ENCODE measurements at regions not wholly inside any gene's neighbourhood (a gene's known extent, or its start where the extent isn't known, plus 50 kb on each side); places are given as distances from the start of the nearest gene placed in this dataset.

- 75% methylated on average over 5 of the region's 5 CpGs for WGBS (ENCODE audit: insufficient coverage, low coverage, low lambda C conversion rate, missing lambda C conversion rate)
- H3K27ac ChIP-seq, result no peak overlapping the region
- no peak overlapping the region for H3K4me3 ChIP-seq
- TF ChIP-seq POLR2A (IDR thresholded peaks at IDR 0.05) (no peak), CTCF (IDR thresholded peaks at IDR 0.05) (no peak)
- DNase-seq (no peak), ATAC-seq (no peak)
- H3K4me1 ChIP-seq, result no peaks in the 10 kb centered on the region
- intact Hi-C loops (cut with DNase I), result no loop called here
- no peaks in the 10 kb centered on the region for H3K27me3 ChIP-seq
- H3K9me3 ChIP-seq, result no peaks in the 10 kb centered on the region
- H3K36me3 ChIP-seq, result no peaks in the 10 kb centered on the region
These were observed 95.0 kb downstream of the IRF2BPL start for GRCh38 chr14:76933515-76933914.

DNA sequence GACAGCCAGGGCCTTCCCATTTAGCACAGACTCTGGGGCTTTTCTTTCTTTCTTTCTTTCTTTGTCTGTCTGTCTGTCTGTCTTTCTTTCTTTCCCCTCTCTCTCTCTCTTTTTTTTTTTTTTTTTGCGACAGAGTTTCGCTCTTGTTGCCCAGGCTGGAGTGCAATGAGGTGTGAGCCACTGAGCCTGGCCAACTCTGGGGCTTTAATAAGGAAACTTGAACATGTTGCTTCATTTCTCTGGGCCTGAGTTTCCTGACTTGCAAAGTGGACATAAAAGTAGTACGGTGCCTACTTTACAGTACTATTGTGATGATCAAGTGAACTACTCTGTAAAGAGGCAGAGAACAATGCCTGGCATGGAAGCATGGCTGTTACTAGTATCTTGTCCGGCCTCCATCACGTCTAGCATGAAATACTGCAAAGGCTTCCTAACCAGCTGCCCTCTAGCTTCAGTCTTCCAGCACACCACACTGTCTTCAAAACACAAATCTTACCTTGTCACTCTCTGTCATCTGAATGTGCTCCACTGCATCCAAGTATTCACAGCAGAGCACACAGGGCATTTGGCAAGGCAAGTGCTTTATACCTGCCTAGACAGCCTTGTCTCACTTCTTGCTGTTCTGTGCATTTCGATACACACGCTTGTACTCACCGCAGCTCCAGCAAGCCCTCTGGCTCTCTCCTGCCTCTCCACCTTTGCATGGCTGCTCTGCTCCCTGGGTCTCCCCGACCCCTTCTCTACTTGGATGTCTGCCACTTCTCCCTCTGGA lies 96.7 kb downstream of the IRF2BPL start:
- Histone ChIP-seq H3K27ac (no peak overlapping the region), H3K4me3 (no peak overlapping the region), H3K27me3 (no peaks in the 10 kb centered on the region), H3K36me3 (no peaks in the 10 kb centered on the region), H3K9me3 (no peaks in the 10 kb centered on the region), H3K4me1 (no peaks in the 10 kb centered on the region)
- WGBS (ENCODE audit: insufficient coverage, low coverage, low lambda C conversion rate, missing lambda C conversion rate), result 80% methylated on average over 7 of the region's 9 CpGs
- TF ChIP-seq POLR2A (IDR thresholded peaks at IDR 0.05) (no peak), CTCF (IDR thresholded peaks at IDR 0.05) (no peak)
- ATAC-seq (peak in 1 of 4 donors; percentile 28), DNase-seq (no peak)
- intact Hi-C loops (cut with DNase I), result no loop called here

- Histone ChIP-seq H3K36me3 (no peaks in the 10 kb centered on the region), H3K27ac (no peak overlapping the region), H3K9me3 (no peaks in the 10 kb centered on the region), H3K27me3 (no peaks in the 10 kb centered on the region), H3K4me3 (no peak overlapping the region), H3K4me1 (no peaks in the 10 kb centered on the region)
- 75% methylated on average over 1 of the region's 9 CpGs for WGBS (ENCODE audit: insufficient coverage, low coverage, low lambda C conversion rate, missing lambda C conversion rate)
- ATAC-seq, result no peak
- DNase-seq, result no peak
- intact Hi-C loops (cut with DNase I), result no loop called here
- no peak for TF ChIP-seq CTCF (IDR thresholded peaks at IDR 0.05)
- TF ChIP-seq POLR2A (IDR thresholded peaks at IDR 0.05), result no peak
These were observed 98.0 kb downstream of the IRF2BPL start for GRCh38 chr14:76930549-76930948.

DNA sequence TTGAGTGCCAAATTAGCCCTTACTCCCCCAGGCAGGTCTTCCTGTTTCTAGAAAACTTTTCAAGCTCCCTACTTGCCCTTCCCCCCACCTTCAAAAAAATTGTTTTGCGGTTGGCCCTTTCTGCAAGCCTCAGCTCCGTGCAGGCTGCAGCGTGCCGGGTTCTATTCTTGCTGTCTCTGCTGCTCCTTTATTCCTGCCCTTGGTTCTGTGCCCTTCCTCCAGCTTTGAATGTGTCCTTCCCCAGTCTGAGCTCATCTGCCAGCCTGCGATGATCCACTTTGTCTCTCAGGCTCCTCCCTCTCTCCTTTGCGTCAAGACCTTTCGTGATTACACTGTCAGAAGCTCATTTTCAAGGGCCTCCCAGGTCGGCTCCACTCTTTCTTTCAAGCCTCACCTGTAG lies 98.6 kb downstream of the IRF2BPL start:
- Histone ChIP-seq H3K4me3 (no peak overlapping the region), H3K27ac (no peak overlapping the region), H3K4me1 (no peaks in the 10 kb centered on the region), H3K36me3 (no peaks in the 10 kb centered on the region), H3K9me3 (no peaks in the 10 kb centered on the region), H3K27me3 (no peaks in the 10 kb centered on the region)
- intact Hi-C loops (cut with DNase I), result no loop called here
- WGBS (ENCODE audit: insufficient coverage, low coverage, low lambda C conversion rate, missing lambda C conversion rate), result 26% methylated on average over 8 of the region's 8 CpGs
- TF ChIP-seq CTCF (IDR thresholded peaks at IDR 0.05) (no peak), POLR2A (IDR thresholded peaks at IDR 0.05) (no peak)
- DNase-seq (no peak), ATAC-seq (peak in 3 of 4 donors; percentile 28 to 46 (median 45))

Measured in right lobe of liver (tissue), 6 donors.